ENCODE measurements at regions not wholly inside any gene's neighbourhood (a gene's known extent, or its start where the extent isn't known, plus 50 kb on each side); places are given as distances from the start of the nearest gene placed in this dataset.
"Not testable (repeated sequence)": the region's sequence is repeated elsewhere in the genome, so short reads cannot be mapped to it uniquely, and the experiment has no call there.

GRCh38 chr5:120938604-120939003 is 474.5 kb downstream of the PRR16 start:
- H3K27ac Mint-ChIP-seq = peak overlapping the region; percentile 19
- peaks cover 3% of the 10 kb centered on the region for H3K36me3 Mint-ChIP-seq (ENCODE audit: insufficient read depth)
- DNase-seq (ENCODE audit: low spot score, unreplicated experiment) = no peak
- no peak for TF ChIP-seq CTCF (IDR thresholded peaks at IDR 0.05; ENCODE audit: unreplicated experiment)
- no peak overlapping the region for H3K4me3 Mint-ChIP-seq (ENCODE audit: low read depth)
- no peaks in the 10 kb centered on the region for H3K9me3 Mint-ChIP-seq (ENCODE audit: low read depth)
- peaks cover 19% of the 10 kb centered on the region for H3K4me1 Mint-ChIP-seq (ENCODE audit: low read depth)
- no peaks in the 10 kb centered on the region for H3K27me3 Mint-ChIP-seq

GRCh38 chr5:120942596-120943350 is 478.7 kb downstream of the PRR16 start:
- H3K4me1 Mint-ChIP-seq (ENCODE audit: low read depth) = peaks cover 19% of the 10 kb centered on the region
- no peak for DNase-seq (ENCODE audit: low spot score, unreplicated experiment)
- TF ChIP-seq CTCF (IDR thresholded peaks at IDR 0.05; ENCODE audit: unreplicated experiment) = no peak
- no peaks in the 10 kb centered on the region for H3K9me3 Mint-ChIP-seq (ENCODE audit: low read depth)
- H3K4me3 Mint-ChIP-seq (ENCODE audit: low read depth) = no peak overlapping the region
- H3K27me3 Mint-ChIP-seq = no peaks in the 10 kb centered on the region
- no peaks in the 10 kb centered on the region for H3K36me3 Mint-ChIP-seq (ENCODE audit: insufficient read depth)
- H3K27ac Mint-ChIP-seq = no peak overlapping the region

DNA sequence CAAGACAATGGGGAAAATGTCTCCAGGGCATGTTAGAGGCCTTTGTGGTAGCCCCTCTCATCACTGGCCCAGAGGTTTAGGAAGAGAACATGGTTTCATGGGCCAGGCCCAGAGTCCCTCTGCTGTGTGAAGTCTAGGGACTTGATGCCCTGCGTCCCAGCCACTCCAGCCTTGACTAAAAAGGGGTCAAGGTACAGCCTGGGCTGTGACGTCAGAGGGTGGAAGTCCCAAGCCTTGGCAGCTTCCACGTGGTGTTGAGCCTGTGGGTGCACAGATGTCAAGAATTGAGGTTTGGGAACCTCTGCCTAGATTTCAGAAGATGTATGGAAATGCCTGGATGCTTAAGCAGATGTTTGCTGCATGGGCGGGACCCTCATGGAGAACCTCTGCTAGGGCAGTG is 485.5 kb downstream of the PRR16 start:
- H3K36me3 Mint-ChIP-seq (ENCODE audit: insufficient read depth); H3K27me3 Mint-ChIP-seq; H3K4me3 Mint-ChIP-seq (ENCODE audit: low read depth); DNase-seq (ENCODE audit: low spot score, unreplicated experiment); H3K4me1 Mint-ChIP-seq (ENCODE audit: low read depth); H3K27ac Mint-ChIP-seq: not testable (repeated sequence)
- H3K9me3 Mint-ChIP-seq (ENCODE audit: low read depth) = peaks cover 25% of the 10 kb centered on the region

GRCh38 chr5:120953445-120953844 is 489.3 kb downstream of the PRR16 start:
- H3K4me1 Mint-ChIP-seq (ENCODE audit: low read depth); H3K27me3 Mint-ChIP-seq; H3K36me3 Mint-ChIP-seq (ENCODE audit: insufficient read depth); H3K27ac Mint-ChIP-seq; DNase-seq (ENCODE audit: low spot score, unreplicated experiment); H3K4me3 Mint-ChIP-seq (ENCODE audit: low read depth): not testable (repeated sequence)
- H3K9me3 Mint-ChIP-seq (ENCODE audit: low read depth) = peaks cover 25% of the 10 kb centered on the region

DNA sequence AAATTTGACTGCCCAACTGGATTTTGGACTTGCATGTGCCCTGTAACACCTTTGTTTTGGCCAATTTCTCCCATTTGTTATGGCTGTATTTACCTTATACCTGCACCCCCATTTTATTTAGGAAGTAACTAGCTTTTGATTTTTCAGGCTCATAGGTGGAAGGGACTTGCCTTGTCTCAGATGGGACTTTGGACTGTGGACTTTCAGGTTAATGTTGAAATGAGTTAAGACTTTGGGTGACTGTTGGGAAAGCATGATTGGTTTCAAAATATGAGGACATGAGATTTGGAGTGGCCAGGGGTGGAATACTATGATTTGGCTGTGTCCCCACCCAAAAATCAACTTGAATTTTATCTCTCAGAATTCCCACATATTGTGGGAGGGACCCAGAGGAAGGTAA is 490.2 kb downstream of the PRR16 start:
- peaks cover 25% of the 10 kb centered on the region for H3K9me3 Mint-ChIP-seq (ENCODE audit: low read depth)
- DNase-seq (ENCODE audit: low spot score, unreplicated experiment) = no peak
- TF ChIP-seq CTCF (IDR thresholded peaks at IDR 0.05; ENCODE audit: unreplicated experiment) = no peak
- peaks cover 4% of the 10 kb centered on the region for H3K36me3 Mint-ChIP-seq (ENCODE audit: insufficient read depth)
- no peak overlapping the region for H3K27ac Mint-ChIP-seq
- no peak overlapping the region for H3K4me3 Mint-ChIP-seq (ENCODE audit: low read depth)
- H3K27me3 Mint-ChIP-seq = no peaks in the 10 kb centered on the region
- H3K4me1 Mint-ChIP-seq (ENCODE audit: low read depth) = no peaks in the 10 kb centered on the region

GRCh38 chr5:120955795-120956194 is 491.7 kb downstream of the PRR16 start:
- H3K36me3 Mint-ChIP-seq (ENCODE audit: insufficient read depth) = peaks cover 4% of the 10 kb centered on the region
- DNase-seq (ENCODE audit: low spot score, unreplicated experiment) = no peak

More at GRCh38 chr5:120955795-120956194, 491.7 kb downstream of the PRR16 start:
- Mint-ChIP-seq H3K9me3 (ENCODE audit: low read depth) (peaks cover 18% of the 10 kb centered on the region), H3K27ac (no peak overlapping the region), H3K4me1 (ENCODE audit: low read depth) (no peaks in the 10 kb centered on the region), H3K4me3 (ENCODE audit: low read depth) (no peak overlapping the region), H3K27me3 (no peaks in the 10 kb centered on the region)
- TF ChIP-seq CTCF (IDR thresholded peaks at IDR 0.05; ENCODE audit: unreplicated experiment) = no peak

Data from progenitor cell of endocrine pancreas (in vitro differentiated cells).